B cell (primary cell): ENCODE measurements at regions not wholly inside any gene's neighbourhood (a gene's known extent, or its start where the extent isn't known, plus 50 kb on each side); places are given as distances from the start of the nearest gene placed in this dataset.

ENCODE experiments used
- EZH2 ChIP-seq: IDR thresholded peaks from 2 replicates; pipeline ENCODE4 v1.6.1; 2012; ENCODE audit warnings: borderline replicate concordance, low read depth, mild to moderate bottlenecking, moderate library complexity, low read length; ENCODE audit not compliant: insufficient read depth, poor library complexity, severe bottlenecking
- TF ChIP-seq, protein P1 (sequence below): fragments of 200-600 bp; IDR thresholded peaks from one replicate; pipeline ENCODE4 v1.8.0; 2022; ENCODE audit warnings: antibody characterized with exemption, mild to moderate bottlenecking

DNA sequence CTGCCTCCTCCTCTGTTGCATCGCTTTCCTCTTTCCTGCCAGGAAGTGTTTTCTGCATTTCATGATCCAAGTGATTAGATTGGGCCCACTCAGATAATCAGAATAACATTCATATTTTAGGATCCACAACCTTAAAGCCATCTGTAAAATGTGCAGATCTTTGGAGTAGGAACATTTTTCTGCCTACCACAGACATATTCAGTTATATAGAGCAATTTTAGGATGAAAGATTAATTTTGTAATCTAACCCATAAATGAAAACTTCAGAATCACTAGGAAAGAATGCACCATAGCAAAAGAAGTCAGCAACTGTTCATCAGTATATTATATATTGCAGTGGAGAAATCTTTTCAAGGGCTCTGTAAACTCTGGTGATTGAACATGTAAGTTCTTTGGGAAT is 659.9 kb upstream of the LUZP2 start:
- TF ChIP-seq, protein P1, sequence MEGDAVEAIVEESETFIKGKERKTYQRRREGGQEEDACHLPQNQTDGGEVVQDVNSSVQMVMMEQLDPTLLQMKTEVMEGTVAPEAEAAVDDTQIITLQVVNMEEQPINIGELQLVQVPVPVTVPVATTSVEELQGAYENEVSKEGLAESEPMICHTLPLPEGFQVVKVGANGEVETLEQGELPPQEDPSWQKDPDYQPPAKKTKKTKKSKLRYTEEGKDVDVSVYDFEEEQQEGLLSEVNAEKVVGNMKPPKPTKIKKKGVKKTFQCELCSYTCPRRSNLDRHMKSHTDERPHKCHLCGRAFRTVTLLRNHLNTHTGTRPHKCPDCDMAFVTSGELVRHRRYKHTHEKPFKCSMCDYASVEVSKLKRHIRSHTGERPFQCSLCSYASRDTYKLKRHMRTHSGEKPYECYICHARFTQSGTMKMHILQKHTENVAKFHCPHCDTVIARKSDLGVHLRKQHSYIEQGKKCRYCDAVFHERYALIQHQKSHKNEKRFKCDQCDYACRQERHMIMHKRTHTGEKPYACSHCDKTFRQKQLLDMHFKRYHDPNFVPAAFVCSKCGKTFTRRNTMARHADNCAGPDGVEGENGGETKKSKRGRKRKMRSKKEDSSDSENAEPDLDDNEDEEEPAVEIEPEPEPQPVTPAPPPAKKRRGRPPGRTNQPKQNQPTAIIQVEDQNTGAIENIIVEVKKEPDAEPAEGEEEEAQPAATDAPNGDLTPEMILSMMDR = no peak
- no peak for TF ChIP-seq EZH2
